ENCODE measurements at regions not wholly inside any gene's neighbourhood (a gene's known extent, or its start where the extent isn't known, plus 50 kb on each side); places are given as distances from the start of the nearest gene placed in this dataset.

- TF ChIP-seq CTCF (conservative IDR thresholded peaks at IDR 0.05; ENCODE audit: low read depth, low read length) = no peak
- DNase-seq (ENCODE audit: low read depth) = no peak
- H3K4me3 ChIP-seq (ENCODE audit: low read depth, low read length) = no peak overlapping the region
Measured at GRCh38 chr6:53446151-53446550, 97.4 kb upstream of the ELOVL5 start.

GRCh38 chr6:53441761-53442160, 93.0 kb upstream of the ELOVL5 start:
- DNase-seq (ENCODE audit: low read depth) = no peak
- TF ChIP-seq CTCF (conservative IDR thresholded peaks at IDR 0.05; ENCODE audit: low read depth, low read length) = no peak
- no peak overlapping the region for H3K4me3 ChIP-seq (ENCODE audit: low read depth, low read length)

GRCh38 chr6:53441035-53441493, 92.3 kb upstream of the ELOVL5 start:
- H3K4me3 ChIP-seq (ENCODE audit: low read depth, low read length) = no peak overlapping the region
- no peak for TF ChIP-seq CTCF (conservative IDR thresholded peaks at IDR 0.05; ENCODE audit: low read depth, low read length)
- no peak for DNase-seq (ENCODE audit: low read depth)

- no peak for TF ChIP-seq CTCF (conservative IDR thresholded peaks at IDR 0.05; ENCODE audit: low read depth, low read length)
- DNase-seq (ENCODE audit: low read depth) = no peak
- H3K4me3 ChIP-seq (ENCODE audit: low read depth, low read length) = no peak overlapping the region
Measured at GRCh38 chr6:53440336-53440945, 91.7 kb upstream of the ELOVL5 start.

- no peak for TF ChIP-seq CTCF (conservative IDR thresholded peaks at IDR 0.05; ENCODE audit: low read depth, low read length)
- no peak overlapping the region for H3K4me3 ChIP-seq (ENCODE audit: low read depth, low read length)
- no peak for DNase-seq (ENCODE audit: low read depth)
Measured at GRCh38 chr6:53439556-53439955, 90.8 kb upstream of the ELOVL5 start.

- DNase-seq (ENCODE audit: low read depth) = peak; percentile 52
- TF ChIP-seq CTCF (conservative IDR thresholded peaks at IDR 0.05; ENCODE audit: low read depth, low read length) = peak; percentile 86
- no peak overlapping the region for H3K4me3 ChIP-seq (ENCODE audit: low read depth, low read length)
Measured at GRCh38 chr6:53437557-53438202, 88.9 kb upstream of the ELOVL5 start.

Data from epithelial cell of proximal tubule (primary cell).